Fibroblast of lung (primary cell): ENCODE measurements at regions not wholly inside any gene's neighbourhood (a gene's known extent, or its start where the extent isn't known, plus 50 kb on each side); places are given as distances from the start of the nearest gene placed in this dataset.

Experiments used
- EZH2 ChIP-seq: IDR thresholded peaks from 2 replicates; pipeline ENCODE4 v1.5.1; 2012; ENCODE audit warnings: low read length, control low read depth, mild to moderate bottlenecking; ENCODE audit errors: missing control alignments
- TF ChIP-seq, protein P1 (sequence below), 2 donors: IDR thresholded peaks in 1 of 2; conservative IDR thresholded peaks in 1 of 2; 1 replicate in 1 of 2; 2 replicates in 1 of 2; pipeline ENCODE4 v1.5.1; 2011 to 2012; ENCODE audit warnings: low read length in 2 of 2, control low read depth in 1 of 2, inconsistent platforms in 1 of 2, low read depth in 1 of 2, mild to moderate bottlenecking in 1 of 2

DNA sequence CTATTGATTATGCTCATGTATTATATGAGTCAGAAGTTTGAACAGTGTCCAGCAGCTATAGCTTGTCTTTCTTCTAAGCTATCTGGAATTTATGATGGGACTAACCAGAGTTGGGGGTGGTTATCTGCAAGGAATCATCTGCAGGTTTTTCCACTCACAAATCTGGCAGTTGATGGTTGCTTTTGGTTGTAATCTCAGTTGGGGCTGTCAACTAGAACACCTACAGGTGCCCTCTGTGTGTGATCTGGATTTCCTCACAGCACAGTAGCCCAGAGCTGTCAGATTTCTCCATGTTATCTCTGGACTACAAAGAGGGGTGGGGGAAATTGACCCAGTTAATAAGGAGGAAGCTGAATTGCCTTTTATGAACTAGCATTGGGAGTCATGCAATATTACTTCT, 51.4 kb upstream of the MAP9 start:
- TF ChIP-seq, protein P1, sequence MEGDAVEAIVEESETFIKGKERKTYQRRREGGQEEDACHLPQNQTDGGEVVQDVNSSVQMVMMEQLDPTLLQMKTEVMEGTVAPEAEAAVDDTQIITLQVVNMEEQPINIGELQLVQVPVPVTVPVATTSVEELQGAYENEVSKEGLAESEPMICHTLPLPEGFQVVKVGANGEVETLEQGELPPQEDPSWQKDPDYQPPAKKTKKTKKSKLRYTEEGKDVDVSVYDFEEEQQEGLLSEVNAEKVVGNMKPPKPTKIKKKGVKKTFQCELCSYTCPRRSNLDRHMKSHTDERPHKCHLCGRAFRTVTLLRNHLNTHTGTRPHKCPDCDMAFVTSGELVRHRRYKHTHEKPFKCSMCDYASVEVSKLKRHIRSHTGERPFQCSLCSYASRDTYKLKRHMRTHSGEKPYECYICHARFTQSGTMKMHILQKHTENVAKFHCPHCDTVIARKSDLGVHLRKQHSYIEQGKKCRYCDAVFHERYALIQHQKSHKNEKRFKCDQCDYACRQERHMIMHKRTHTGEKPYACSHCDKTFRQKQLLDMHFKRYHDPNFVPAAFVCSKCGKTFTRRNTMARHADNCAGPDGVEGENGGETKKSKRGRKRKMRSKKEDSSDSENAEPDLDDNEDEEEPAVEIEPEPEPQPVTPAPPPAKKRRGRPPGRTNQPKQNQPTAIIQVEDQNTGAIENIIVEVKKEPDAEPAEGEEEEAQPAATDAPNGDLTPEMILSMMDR (conservative IDR thresholded peaks at IDR 0.05 in 1 of 2, IDR thresholded peaks at IDR 0.05 in 1 of 2; ENCODE audit: low read depth in 1 of 2, low read length in 2 of 2) = no peak
- TF ChIP-seq EZH2 = no peak
